Heart left ventricle (tissue), 16 donors: ENCODE measurements at regions not wholly inside any gene's neighbourhood (a gene's known extent, or its start where the extent isn't known, plus 50 kb on each side); places are given as distances from the start of the nearest gene placed in this dataset.

Experiments used
- ATAC-seq, 4 donors: fragments of 200-7000 bp; cut with Tn5 transposase; one replicate each; pipeline ENCODE4 v1.9.1; 2020 to 2022; ENCODE audit warnings: moderate library complexity in 4 of 4, mild to moderate bottlenecking in 3 of 4, moderate number of reproducible peaks in 1 of 4
- DNase-seq, 5 donors: peaks; one replicate each; pipeline ENCODE4 v3.0.0-alpha.2; 2020
- H3K27ac ChIP-seq, 12 donors: fragments of 200-600 bp; sonication (generic) in 4 of 12; one replicate each; pipeline versions ENCODE4 v1.5.0 to v1.8.0; 2016 to 2022; ENCODE audit warnings: mild to moderate bottlenecking in 2 of 12
- H3K27me3 ChIP-seq, 9 donors: fragments of 200-600 bp; sonication (generic) in 2 of 9; one replicate each; pipeline versions ENCODE4 v1.5.1 to v1.8.0; 2016 to 2022; ENCODE audit warnings: mild to moderate bottlenecking in 3 of 9
- H3K36me3 ChIP-seq, 9 donors: fragments of 200-600 bp; sonication (generic) in 2 of 9; one replicate each; pipeline versions ENCODE4 v1.5.0 to v1.8.0; 2018 to 2022; ENCODE audit warnings: mild to moderate bottlenecking in 2 of 9
- H3K4me1 ChIP-seq, 12 donors: fragments of 200-600 bp; sonication (generic) in 4 of 12; one replicate each; pipeline versions ENCODE4 v1.5.0 to v1.8.0; 2016 to 2022; ENCODE audit warnings: mild to moderate bottlenecking in 3 of 12
- H3K4me3 ChIP-seq, 12 donors: fragments of 200-600 bp; sonication (generic) in 4 of 12; one replicate each; pipeline versions ENCODE4 v1.5.0 to v1.8.0; 2017 to 2022; ENCODE audit warnings: mild to moderate bottlenecking in 9 of 12, moderate library complexity in 4 of 12
- H3K9me3 ChIP-seq, 12 donors: fragments of 200-600 bp; sonication (generic) in 4 of 12; one replicate each; pipeline versions ENCODE4 v1.5.0 to v1.8.0; 2016 to 2022; ENCODE audit warnings: mild to moderate bottlenecking in 1 of 12
- CTCF ChIP-seq, 12 donors: fragments of 200-600 bp; sonication (generic) in 4 of 12; IDR thresholded peaks; one replicate each; pipeline versions ENCODE4 v1.5.0 to v1.8.0; 2018 to 2022; ENCODE audit warnings: antibody characterized with exemption in 12 of 12, mild to moderate bottlenecking in 5 of 12
- POLR2A ChIP-seq, 2 donors: fragments of 450-650 bp; IDR thresholded peaks; one replicate each; pipeline ENCODE4 v1.6.1; 2017; ENCODE audit warnings: antibody characterized with exemption in 2 of 2, mild to moderate bottlenecking in 2 of 2, moderate library complexity in 2 of 2
- WGBS, 4 donors: extraction: QIAGEN DNeasy Blood & Tissue Kit in 2 of 4; methylation state at CpG; one replicate each; pipeline versions ENCODE4 v1.1.5 to v1.1.7; 2013 to 2018; 5-methylcytosine and 5-hydroxymethylcytosine counted together
- intact Hi-C, 10 donors: fragments of 100-400 bp; cut with DNase I; formaldehyde crosslinking; loops; one replicate each; pipeline versions ENCODE4 v1.11.1 to v1.14.2; 2022
- donor health status: ischemic (EF 13 %, LVEDD 7.1; RV severe dilation, severe dysfunction).
- donor health status: healthy with polysubstance abuse.
- donor health status: DM: no; HTN: yes; CAD: no.
- donor health status: DM: no; HTN: no; CAD: no.
- donor health status: ischemic (EF 25% LVEDD 6.9; RV normal size, moderate dysfunction).
- donor health status: ischemic (EF 25% LVEDD 5.7; RV mildly dilated, moderate dysfunction).
- donor health status: healthy.
- donor health status: DM: yes; HTN: yes; CAD: no.
- donor health status: ischemic (EF 35%, LVEDD 5.7; RV mildly dilated, moderate dysfunction).
- donor health status: nonischemic (EF 11% LVEDD 7.7; RV severe dilation, severe dysfunction).
- donor health status: DM: yes; HTN: yes; CAD: no.
- donor health status: PGD.
- donor health status: ischemic (EF 29% LVEDD 5.4; RV normal size, mild dysfunction).
- donor health status: nonischemic (EF 23%, LVEDD 6.1; RV moderate dilation, normal function).

- Histone ChIP-seq H3K27me3 (no peaks in the 10 kb centered on the region), H3K36me3 (no peaks in the 10 kb centered on the region), H3K4me3 (no peak overlapping the region), H3K9me3 (no peaks in the 10 kb centered on the region), H3K27ac (no peak overlapping the region), H3K4me1 (no peaks in the 10 kb centered on the region)
- intact Hi-C loops: no loop called here
- TF ChIP-seq POLR2A (IDR thresholded peaks at IDR 0.05): no peak
- no peak for TF ChIP-seq CTCF (IDR thresholded peaks at IDR 0.05)
- DNase-seq (no peak), ATAC-seq (no peak)
- 81 to 87% (median 85%) methylated on average over 13 of the region's 13 CpGs for WGBS, 4 donors
These were observed 443.9 kb upstream of the SLC10A2 start for GRCh38 chr13:103510007-103510535.

- no peak for TF ChIP-seq POLR2A (IDR thresholded peaks at IDR 0.05)
- no peak for TF ChIP-seq CTCF (IDR thresholded peaks at IDR 0.05)
- 76 to 81% (median 78%) methylated on average over 1 of the region's 1 CpG for WGBS, 4 donors
- no peak overlapping the region for H3K27ac ChIP-seq
- no peaks in the 10 kb centered on the region for H3K36me3 ChIP-seq
- peaks cover 0 to 13% (median 1%) of the 10 kb centered on the region in 12 donors for H3K9me3 ChIP-seq
- no peaks in the 10 kb centered on the region for H3K27me3 ChIP-seq
- ATAC-seq (no peak), DNase-seq (no peak)
- H3K4me3 ChIP-seq: no peak overlapping the region
- no peaks in the 10 kb centered on the region for H3K4me1 ChIP-seq
- intact Hi-C loops: no loop called here
These were observed 431.2 kb upstream of the SLC10A2 start for GRCh38 chr13:103497404-103497803.

GRCh38 chr13:103487841-103488240 is 421.6 kb upstream of the SLC10A2 start:
- H3K27ac ChIP-seq: no peak overlapping the region
- no peak overlapping the region for H3K4me3 ChIP-seq
- no peak for TF ChIP-seq CTCF (IDR thresholded peaks at IDR 0.05)
- TF ChIP-seq POLR2A (IDR thresholded peaks at IDR 0.05): no peak
- ATAC-seq: no peak
- H3K4me1 ChIP-seq: no peaks in the 10 kb centered on the region
- H3K36me3 ChIP-seq: no peaks in the 10 kb centered on the region
- no peaks in the 10 kb centered on the region for H3K27me3 ChIP-seq
- DNase-seq: no peak
- WGBS, 4 donors: 52 to 55% (median 53%) methylated on average over 2 of the region's 2 CpGs
- H3K9me3 ChIP-seq: peaks cover 0 to 5% (median 1%) of the 10 kb centered on the region in 12 donors
- intact Hi-C loops: no loop called here

DNA sequence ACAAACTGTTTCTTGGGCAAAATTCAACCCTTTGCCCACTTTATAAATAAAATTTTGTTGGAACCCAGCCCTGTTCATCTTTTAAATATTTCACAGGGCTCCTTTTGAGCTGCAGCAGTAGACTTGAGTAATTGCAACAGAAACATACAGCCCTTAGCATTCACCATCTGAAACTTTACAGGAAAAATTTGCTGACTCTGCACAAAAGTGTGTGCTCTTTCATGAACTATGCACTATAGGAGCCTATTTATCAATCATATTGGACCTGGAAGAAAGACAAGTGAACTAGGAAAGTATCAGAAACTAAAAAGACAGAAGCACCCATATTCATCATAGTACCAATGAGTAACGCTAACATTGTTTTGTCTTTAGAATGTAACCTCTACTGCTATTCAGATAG is 406.9 kb upstream of the SLC10A2 start:
- no peak overlapping the region for H3K4me3 ChIP-seq
- no peak for ATAC-seq
- intact Hi-C loops: no loop called here

More for the DNA sequence above, 406.9 kb upstream of the SLC10A2 start:
- DNase-seq: no peak
- Histone ChIP-seq H3K36me3 (no peaks in the 10 kb centered on the region), H3K9me3 (no peaks in the 10 kb centered on the region), H3K4me1 (no peaks in the 10 kb centered on the region), H3K27me3 (no peaks in the 10 kb centered on the region), H3K27ac (no peak overlapping the region)
- TF ChIP-seq POLR2A (IDR thresholded peaks at IDR 0.05) (no peak), CTCF (IDR thresholded peaks at IDR 0.05) (no peak)
- WGBS, 4 donors: 95 to 97% (median 96%) methylated on average over 1 of the region's 1 CpG
